GM21367 (cell line): ENCODE measurements at regions not wholly inside any gene's neighbourhood (a gene's known extent, or its start where the extent isn't known, plus 50 kb on each side); places are given as distances from the start of the nearest gene placed in this dataset.
"Not testable (repeated sequence)": the region's sequence is repeated elsewhere in the genome, so short reads cannot be mapped to it uniquely, and the experiment has no call there.

Experiments
- ATAC-seq: cut with Tn5 transposase; IDR thresholded peaks from one replicate; pipeline ENCODE4 v1.9.1; 2021; ENCODE audit not compliant: unreplicated experiment

DNA sequence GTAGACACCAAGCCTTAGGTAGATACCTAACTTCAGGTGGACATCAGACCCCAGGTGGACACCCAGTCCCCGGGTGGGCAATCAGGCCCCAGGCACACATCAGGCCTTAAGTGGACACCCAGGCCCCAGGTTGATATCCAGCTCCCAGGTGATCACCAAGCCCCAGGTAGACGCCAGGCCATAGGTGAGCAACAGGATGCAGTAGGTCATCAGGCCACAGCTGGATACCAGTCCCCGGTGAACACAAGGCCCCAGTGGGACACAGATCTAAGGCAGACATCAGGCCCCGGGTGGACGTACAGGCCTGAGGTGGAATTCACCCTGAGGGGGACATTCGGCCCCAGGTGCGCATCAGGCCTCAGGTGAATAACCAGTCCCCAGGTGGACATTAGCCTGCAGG, 201.0 kb downstream of the POTEM start:
- not testable (repeated sequence) for ATAC-seq

DNA sequence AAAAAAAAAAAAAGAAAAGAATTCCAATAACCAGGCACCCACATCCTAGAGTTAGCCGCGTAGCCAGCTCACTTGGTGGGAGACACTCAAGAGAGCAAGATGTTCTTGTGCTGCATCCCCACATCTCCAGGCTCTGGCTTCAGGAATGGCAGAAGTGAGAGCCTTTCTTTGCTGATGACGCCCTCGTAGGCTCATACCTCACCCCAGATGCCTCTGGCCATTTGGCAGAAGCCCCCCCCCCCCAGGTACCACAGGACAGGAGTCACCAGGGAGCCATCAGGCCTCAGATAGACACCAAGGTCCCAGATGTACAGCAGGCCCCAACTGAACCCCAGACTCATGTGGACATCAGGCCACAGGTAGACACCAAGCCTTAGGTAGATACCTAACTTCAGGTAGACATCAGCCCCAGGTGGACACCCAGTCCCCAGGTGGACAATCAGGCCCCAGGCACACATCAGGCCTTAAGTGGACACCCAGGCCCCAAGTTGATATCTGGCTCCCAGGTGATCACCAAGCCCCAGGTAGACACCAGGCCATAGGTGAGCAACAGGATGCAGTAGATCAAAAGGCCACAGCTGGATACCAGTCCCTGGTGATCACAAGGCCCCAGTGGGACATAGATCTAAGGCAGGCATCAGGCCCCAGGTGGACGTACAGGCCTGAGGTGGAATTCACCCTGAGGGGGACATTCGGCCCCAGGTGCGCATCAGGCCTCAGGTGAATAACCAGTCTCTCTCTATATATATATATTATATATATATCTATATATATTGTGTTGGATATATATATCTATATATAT, 202.5 kb downstream of the POTEM start:
- ATAC-seq = not testable (repeated sequence)

DNA sequence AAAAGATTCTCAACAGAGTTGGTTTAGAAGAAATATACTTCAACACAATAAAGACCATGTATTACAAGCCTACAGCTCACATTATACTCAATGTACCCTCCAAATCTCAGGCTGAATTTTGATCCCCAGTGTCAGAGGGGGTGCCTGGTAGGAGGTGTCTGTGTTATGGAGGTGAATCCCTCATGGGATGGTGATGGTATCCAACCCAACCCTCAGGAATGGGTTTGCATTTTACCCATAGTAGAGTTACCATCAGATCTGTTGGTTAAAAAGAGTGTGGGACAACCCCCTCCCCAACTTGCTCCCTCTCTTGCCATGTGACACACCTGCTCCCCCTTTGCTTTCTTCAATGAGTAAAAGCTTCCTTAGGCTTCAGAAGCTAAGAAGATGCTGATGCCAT, 205.5 kb downstream of the POTEM start:
- ATAC-seq = not testable (repeated sequence)

DNA sequence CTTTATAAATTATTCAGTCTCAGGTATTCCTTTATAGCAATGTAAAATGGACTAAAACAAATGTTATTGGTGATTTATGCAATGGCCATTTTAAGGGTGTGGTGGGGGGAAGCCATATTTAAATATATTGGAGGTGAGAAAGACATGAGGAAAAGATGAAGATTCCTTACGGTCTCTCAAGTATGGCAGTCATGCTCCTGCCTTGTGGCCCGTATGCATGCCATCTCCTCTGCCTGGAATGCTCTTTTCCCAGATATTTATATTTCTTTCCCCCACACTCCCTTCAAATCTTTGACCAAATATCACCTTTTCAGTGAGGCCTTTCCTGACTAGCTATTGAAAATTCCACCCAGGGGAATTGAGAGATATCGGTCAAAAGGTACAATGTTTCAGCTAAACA, 206.0 kb downstream of the POTEM start:
- ATAC-seq = not testable (repeated sequence)

DNA sequence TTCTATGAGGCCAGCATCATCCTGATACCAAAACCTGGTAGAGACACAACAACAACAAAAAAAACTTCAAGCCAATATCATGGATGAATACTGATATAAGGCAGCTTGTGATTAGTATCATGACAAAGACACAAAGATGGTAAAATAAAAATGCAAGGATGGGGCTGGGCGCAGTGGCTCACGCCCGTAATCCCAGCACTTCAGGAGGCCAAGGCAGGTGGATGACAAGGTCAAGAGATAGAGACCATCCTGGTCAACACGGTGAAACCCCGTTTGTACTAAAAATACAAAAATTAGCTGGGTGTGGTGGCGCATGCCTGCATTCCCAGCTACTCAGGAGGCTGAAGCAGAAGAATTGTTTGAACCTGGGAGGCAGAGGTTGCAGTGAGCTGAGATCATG, 210.2 kb downstream of the POTEM start:
- ATAC-seq = not testable (repeated sequence)

DNA sequence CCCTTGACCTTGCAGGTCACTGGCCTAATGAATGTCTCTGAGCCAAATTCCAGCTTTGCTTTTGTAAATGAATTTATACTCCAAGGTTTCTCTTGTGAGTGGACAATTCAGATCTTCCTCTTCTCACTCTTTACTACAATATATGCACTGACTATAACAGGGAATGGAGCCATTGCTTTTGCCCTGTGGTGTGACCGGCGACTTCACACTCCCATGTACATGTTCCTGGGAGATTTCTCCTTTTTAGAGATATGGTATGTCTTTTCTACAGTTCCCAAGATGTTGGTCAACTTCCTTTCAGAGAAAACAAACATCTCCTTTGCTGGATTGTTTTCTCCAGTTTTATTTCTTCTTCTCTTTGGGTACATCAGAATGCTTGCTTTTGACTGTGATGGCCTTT, 213.1 kb downstream of the POTEM start:
- not testable (repeated sequence) for ATAC-seq

DNA sequence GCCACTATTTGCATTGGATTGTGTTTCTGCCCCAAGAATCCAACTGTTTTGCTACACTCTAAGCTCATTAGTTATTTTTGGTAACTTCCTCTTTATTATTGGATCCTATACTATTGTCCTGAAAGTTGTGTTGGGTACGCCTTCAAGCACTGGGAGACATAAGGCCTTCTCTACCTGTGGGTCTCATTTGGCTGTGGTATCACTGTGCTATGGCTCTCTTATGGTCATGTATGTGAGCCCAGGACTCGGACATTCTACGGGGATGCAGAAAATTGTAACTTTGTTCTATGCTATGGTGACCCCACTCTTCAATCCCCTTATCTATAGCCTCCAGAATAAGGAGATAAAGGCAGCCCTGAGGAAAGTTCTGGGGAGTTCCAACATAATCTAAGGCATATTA, 213.6 kb downstream of the POTEM start:
- not testable (repeated sequence) for ATAC-seq

DNA sequence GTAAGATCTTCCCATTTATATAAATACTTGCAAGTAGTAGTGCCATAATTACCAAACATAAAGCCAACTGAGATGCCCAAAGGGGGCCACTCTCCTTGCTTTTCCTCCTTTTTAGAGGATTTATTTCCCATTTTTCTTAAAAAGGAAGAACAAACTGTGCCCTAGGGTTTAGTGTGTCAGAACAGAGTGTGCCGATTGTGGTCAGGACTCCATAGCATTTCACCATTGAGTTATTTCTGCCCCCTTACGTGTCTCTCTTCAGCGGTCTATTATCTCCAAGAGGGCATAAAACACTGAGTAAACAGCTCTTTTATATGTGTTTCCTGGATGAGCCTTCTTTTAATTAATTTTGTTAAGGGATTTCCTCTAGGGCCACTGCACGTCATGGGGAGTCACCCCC, 227.9 kb downstream of the POTEM start:
- not testable (repeated sequence) for ATAC-seq

DNA sequence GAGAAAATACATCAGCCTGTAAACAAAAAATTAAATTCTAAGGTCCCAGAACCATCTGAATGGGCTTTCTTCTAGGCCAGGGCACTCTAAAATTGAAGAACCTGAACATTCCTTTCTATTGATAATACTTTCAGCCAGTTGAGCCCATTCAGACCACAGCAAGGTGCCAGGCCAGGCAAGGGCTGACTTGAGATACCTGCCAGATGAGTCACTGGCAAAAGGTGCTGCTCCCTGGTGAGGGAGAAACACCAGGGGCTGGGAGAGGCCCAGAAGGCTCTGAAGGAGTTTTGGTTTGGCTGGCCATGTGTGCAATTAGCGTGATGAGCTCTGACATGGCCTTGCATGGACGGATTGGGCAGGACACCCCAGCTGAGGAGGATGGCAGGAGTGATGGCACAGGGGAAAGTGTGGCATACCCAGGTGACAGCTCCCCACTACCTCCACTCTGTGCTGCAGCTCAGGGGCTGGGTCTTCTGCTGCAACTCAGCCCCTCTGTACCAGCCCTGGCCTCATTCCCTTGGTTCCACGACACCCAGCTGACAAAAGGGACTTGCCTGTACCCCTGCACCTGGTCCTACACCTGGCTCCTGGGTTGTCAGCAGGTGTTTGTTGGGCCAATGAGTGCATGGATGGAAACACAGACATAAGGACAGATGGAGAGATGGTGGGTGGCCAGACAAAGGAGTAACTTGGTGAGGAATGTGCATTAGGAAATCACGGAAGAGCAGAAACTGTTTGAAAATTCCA, 230.4 kb downstream of the POTEM start:
- not testable (repeated sequence) for ATAC-seq

DNA sequence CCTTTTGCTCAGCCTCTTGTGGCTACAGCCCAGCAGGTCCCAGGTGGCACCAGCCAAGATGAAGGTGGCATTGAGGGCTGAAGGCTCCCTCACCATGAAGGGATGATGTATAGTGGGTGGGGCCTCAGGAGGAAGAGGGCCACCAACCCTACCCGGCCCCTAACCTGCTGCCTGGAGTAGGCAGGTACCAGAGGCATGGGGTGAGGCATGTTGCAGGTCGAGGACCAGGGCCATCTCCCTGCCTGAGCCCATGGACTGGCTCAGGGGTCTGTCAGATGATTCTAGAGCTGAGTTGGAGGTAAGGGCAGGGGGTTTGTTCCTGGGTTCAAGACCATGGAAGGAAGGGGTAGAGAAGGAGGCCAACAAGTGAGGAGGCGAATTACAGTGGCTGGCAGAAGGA, 231.1 kb downstream of the POTEM start:
- not testable (repeated sequence) for ATAC-seq

DNA sequence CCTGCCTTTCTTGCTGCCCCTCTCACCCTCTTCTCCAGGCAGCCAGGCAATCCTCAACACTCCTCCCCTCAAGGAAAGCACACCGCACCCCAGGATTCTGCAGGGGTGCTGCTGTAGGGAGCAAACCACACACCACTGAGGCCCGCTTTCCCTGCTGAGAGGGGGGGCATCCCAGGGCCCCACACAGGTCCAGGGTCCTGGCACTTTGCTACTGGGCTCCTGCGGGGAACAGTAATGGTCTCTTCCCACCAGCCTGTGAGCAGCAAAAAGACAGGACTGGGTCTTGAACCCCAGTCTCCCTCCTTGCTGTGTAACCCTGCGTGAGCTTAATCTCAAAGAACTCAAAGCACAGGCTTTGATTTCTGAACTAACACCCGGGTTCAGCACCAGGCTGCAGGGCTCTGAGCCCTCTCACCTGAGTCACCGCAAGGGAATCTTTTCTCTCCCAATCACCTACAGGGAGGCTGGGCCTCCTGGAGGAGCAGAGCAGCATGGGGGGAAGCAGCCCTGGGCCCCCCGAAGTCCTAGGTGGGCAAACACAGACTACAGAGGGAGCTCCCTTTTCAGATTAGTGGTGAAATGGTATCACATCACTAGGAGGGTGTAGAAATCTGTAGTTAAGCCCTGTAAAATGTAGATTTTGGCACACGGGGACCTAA, 232.6 kb downstream of the POTEG start:
- not testable (repeated sequence) for ATAC-seq

DNA sequence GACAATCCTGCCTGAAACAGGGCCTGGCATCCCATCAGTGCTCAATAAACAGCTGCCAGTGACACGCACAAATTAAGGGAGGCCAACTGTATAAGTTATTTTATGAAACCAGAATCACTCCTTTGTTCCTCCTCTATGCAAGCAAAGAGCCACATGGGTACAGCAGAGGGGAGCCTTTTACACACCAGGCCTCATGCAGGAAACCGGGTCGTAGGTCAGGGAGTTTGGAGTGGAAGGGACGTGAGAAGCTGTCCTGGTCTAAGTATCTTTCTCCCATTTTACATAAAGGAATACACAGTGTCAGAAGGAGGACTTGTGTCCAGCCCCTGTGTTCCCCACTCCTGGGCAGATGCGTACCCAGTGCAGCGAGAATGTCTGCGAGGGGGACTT, 232.1 kb downstream of the POTEG start:
- not testable (repeated sequence) for ATAC-seq

DNA sequence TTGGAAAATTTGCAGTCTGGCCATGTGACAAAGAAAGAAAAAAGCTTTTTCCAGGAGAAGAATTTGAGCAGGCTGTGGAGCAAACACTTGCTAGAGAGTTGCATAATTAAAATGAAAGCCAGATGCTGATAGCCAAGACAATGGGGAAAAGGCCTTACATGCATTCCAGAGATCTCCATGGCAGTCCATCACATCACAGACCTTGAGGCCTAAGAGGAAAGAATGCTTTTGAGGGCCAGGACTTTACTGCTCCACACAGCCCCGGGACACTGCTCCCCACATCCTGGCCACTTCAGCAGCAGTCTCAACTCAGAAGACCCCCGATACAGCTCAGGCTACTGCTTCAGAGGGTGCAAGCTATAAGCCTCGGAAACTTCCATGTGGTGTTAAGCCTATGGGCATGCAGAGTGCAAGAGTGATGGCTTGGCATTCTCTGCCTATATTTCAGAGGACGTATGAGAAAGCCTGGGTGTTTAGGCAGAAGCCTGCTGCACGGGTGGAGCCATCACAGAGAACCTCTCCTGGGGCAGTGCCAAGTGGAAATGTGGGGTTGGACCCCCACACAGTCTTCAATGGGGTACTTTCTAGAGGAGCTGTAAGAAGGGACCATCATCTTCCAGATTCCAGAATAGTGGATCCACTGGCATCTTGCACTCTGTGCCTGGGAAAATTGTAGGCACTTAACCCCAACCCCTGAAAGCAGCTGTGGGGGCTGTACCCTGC, 230.7 kb downstream of the POTEG start:
- ATAC-seq = not testable (repeated sequence)

DNA sequence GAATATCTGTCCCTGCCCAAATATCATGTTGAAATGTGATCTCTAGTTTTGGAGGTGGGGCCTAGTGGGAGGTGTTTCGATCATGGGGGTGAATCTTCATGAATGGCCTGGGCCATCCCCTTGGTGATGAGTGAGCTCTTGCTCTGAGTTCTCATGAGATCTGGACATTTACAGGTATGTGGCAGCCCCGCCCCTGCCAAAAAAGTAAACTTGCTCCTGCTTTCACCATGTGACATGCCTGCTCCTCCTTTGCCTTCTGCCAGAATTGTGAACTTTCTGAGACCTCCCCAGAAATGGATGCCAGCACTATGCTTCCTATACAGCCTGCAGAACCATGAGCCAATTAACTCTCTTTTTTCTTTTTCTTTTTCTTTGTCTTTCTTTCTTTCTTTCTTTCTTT, 229.3 kb downstream of the POTEG start:
- ATAC-seq = not testable (repeated sequence)

DNA sequence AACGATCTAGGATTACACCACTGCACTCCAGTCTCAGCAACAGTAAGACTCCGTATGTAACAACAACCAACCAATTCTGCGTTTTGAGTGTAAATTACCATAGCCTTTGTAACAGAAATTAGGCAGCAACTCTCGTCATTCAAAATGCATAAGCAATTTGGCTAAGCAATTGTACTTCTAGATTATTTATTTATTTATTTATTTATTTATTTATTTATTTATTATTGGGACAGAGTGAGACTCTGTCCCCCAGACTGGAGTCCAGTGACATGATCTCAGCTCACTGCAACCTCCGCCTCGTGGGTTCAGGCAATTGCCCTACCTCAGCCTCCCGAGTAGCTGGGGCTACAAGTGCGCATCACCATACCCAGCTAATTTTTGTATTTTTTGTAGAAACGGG, 217.7 kb downstream of the POTEG start:
- not testable (repeated sequence) for ATAC-seq

DNA sequence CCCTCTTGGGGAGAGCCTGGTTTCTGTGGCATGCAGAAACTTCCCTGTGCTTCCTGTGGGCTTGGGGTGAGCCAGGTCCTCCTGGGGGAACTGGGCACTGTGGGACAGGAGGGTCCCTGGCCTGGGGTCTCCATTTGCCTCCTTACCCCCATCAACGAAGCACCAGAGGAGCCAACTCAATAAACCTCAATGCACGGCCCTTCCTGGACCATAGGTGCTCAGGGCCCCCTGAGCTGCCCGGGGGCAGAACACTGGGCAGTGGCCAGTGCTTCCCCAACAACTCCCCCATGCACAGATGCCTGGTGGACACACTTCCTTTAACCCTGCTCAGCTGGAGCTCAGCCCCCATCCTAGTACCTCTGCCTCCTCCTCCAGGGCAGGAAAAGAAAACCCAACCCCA, 214.7 kb downstream of the POTEG start:
- not testable (repeated sequence) for ATAC-seq

DNA sequence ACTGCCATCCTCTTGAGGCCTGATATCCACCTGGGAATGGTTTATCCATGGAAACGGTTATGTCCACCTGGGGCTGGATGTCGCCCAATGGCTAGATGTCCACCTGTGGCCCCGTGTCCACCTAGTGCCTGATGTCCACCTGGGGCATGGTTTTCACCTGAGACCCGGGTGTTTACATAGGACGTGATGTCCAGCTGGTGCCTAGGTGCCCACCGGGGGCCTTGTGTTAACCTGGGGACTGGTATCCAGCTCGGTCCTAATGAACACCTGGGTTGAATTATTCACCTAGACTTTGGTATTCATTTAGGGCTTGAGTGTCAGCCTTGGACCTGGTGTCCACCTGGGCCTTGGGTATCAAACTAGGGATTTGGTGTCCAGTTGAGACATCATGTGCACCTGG, 202.7 kb downstream of the POTEG start:
- ATAC-seq = not testable (repeated sequence)

DNA sequence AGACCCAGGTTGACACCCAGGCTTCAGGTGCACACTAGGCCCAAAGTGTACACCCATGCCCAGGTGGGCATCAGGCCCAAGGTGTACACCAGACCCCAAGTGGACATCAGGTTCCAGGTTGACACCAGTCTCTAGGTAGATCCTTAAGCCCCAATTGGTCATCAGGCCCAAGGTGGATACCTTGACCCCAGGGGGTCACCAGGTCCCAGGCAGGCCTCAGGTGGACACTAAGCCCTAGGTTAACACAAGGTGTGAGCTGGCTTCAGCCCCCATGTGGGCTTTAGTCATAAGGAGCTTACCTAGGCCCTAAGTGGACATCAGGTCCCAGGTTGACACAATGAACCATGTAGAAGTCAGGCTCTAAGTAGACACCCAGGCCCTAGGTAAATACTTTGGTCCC, 200.1 kb downstream of the POTEG start:
- ATAC-seq = not testable (repeated sequence)

DNA sequence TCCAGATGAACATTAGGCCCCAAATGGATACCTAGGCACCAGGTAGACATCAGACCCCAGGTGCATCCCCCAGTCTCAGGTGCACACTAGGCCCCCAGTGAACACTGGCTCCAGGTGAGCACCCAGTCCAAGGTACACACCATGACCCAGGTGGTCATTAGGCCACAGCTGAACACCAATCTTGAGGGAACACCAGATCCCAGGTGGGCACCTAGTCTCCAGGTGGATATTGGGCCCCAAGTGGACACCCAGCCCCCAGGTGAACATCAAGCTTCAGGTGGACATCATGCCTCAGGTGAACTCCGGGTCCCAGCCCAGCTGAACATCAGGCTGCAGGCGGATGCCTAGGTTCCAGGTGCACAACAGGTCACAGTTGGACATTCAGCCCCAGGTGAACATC, 196.5 kb downstream of the POTEG start:
- ATAC-seq = not testable (repeated sequence)

DNA sequence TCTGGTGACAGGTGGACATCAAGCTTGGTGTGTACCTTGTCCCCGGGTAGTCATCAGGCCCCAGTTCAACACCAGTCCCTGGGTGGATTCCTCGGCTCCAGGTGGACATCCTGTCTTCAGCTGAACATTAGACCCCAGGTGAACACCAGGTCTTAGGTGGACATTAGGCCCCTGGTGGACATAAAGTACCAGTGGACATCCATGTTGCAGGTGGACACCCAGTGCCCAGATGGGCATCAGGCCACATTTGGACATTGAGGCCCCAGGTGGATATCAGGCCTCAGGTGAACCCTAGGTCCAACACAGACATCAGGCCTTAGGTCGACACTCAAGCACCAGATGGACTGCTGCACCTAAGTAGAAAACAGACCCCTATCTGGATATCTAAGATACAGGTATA, 195.6 kb downstream of the POTEG start:
- not testable (repeated sequence) for ATAC-seq

DNA sequence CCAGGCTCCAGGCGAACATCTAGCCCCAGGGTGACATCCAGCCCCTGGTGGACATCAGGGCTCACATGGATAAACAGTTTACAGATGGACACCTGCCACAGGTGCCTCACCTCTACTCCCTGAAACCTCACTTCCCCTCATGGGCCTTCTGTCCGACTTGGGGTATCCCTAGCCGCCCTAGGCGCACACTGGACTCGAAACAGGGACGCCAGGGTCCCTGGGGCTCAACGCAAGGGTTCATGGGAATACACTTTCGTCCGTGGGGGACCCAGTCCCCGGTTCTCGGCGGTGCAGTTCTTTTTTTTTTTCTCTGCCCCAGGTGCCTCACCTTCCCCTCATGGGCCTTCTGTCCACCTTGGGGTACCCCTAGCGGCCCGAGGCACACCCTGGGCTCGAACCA, 194.2 kb downstream of the POTEG start:
- ATAC-seq = not testable (repeated sequence)
